ENCODE measurements at regions not wholly inside any gene's neighbourhood (a gene's known extent, or its start where the extent isn't known, plus 50 kb on each side); places are given as distances from the start of the nearest gene placed in this dataset.
A peak's percentile ranks its signal among the peaks of the same experiment; 100 is the strongest.

DNA sequence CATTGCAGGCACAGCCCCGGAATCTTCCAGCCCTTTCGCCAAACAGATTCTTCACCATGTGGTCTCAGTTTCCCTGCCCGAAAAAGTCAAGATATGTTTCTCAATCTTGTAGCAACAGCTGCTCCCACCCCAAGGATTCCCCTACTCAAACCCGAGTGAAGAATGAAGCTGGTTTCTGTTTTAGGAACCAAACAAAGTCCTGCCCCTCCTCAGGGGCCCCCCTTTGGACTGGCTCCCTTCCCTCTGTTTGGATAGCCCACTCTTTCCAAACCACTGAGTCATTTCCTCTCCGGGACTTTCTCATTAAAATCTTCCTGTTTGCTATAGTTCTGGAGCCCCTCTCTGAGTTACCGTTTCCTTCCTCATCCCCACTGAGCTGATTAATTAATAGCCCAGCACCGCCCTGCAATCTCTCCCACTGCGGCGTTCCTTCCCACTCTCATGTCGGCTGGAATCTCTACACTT lies 100.9 kb downstream of the TSEN15 start:
- H3K4me1 ChIP-seq: peaks cover 0 to 26% (median 4%) of the 10 kb centered on the region in 4 donors
- H3K27me3 ChIP-seq: no peaks in the 10 kb centered on the region
- no peaks in the 10 kb centered on the region for H3K36me3 ChIP-seq
- 24 to 28% methylated on average over 10 of the region's 10 CpGs for WGBS, 2 donors
- H3K27ac ChIP-seq: peak overlapping the region; percentile 19 to 79 (median 50)
- peak overlapping the region; percentile 23 to 46 (median 36) for H3K4me3 ChIP-seq
- TF ChIP-seq, protein P1, sequence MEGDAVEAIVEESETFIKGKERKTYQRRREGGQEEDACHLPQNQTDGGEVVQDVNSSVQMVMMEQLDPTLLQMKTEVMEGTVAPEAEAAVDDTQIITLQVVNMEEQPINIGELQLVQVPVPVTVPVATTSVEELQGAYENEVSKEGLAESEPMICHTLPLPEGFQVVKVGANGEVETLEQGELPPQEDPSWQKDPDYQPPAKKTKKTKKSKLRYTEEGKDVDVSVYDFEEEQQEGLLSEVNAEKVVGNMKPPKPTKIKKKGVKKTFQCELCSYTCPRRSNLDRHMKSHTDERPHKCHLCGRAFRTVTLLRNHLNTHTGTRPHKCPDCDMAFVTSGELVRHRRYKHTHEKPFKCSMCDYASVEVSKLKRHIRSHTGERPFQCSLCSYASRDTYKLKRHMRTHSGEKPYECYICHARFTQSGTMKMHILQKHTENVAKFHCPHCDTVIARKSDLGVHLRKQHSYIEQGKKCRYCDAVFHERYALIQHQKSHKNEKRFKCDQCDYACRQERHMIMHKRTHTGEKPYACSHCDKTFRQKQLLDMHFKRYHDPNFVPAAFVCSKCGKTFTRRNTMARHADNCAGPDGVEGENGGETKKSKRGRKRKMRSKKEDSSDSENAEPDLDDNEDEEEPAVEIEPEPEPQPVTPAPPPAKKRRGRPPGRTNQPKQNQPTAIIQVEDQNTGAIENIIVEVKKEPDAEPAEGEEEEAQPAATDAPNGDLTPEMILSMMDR (IDR thresholded peaks at IDR 0.05): no peak
- TF ChIP-seq EP300 (IDR thresholded peaks at IDR 0.05): peak in 1 of 2 donors; percentile 12
- DNase-seq (ENCODE audit: low spot score in 2 of 2): no peak
- no peaks in the 10 kb centered on the region for H3K9me3 ChIP-seq

DNA sequence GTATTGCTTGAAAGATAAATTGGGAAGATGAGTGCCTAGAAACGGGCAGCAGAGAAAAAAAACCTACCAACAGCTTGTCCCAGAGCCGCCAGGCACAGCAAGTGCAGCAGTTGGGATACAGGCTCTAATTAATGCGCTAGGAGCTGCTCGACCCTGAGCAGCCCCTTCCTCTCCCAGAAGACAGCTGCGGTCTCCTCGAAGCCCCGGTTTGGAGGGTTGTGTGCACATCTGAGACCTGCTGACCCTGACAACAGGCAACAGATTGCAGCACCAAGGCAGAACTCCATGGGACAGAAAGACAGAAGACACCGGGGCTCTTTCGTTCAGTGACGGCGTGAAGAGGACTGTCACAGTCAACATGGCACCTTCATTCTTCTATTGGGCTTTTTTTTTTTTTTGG lies 101.4 kb downstream of the TSEN15 start:
- 41 to 57% methylated on average over 11 of the region's 11 CpGs for WGBS, 2 donors
- no peak for TF ChIP-seq POLR2A (IDR thresholded peaks at IDR 0.05)
- H3K27ac ChIP-seq: peak overlapping the region; percentile 19 to 79 (median 50)
- no peaks in the 10 kb centered on the region for H3K27me3 ChIP-seq
- H3K4me3 ChIP-seq: peak overlapping the region; percentile 23 to 46 (median 36)
- DNase-seq (ENCODE audit: low spot score in 2 of 2): no peak
- H3K4me1 ChIP-seq: peaks cover 0 to 26% (median 4%) of the 10 kb centered on the region in 4 donors
- no peaks in the 10 kb centered on the region for H3K9me3 ChIP-seq
- no peaks in the 10 kb centered on the region for H3K36me3 ChIP-seq

GRCh38 chr1:184153731-184154130 lies 102.2 kb downstream of the TSEN15 start:
- no peaks in the 10 kb centered on the region for H3K27me3 ChIP-seq
- 81 to 84% methylated on average over 4 of the region's 4 CpGs for WGBS, 2 donors
- TF ChIP-seq, protein P1 (IDR thresholded peaks at IDR 0.05): no peak
- TF ChIP-seq EP300 (IDR thresholded peaks at IDR 0.05) (no peak), POLR2A (IDR thresholded peaks at IDR 0.05) (no peak)
- H3K4me1 ChIP-seq: peaks cover 0 to 26% (median 4%) of the 10 kb centered on the region in 4 donors
- H3K9me3 ChIP-seq: no peaks in the 10 kb centered on the region
- H3K27ac ChIP-seq: no peak overlapping the region
- no peaks in the 10 kb centered on the region for H3K36me3 ChIP-seq
- no peak for DNase-seq (ENCODE audit: low spot score in 2 of 2)
- H3K4me3 ChIP-seq: no peak overlapping the region

DNA sequence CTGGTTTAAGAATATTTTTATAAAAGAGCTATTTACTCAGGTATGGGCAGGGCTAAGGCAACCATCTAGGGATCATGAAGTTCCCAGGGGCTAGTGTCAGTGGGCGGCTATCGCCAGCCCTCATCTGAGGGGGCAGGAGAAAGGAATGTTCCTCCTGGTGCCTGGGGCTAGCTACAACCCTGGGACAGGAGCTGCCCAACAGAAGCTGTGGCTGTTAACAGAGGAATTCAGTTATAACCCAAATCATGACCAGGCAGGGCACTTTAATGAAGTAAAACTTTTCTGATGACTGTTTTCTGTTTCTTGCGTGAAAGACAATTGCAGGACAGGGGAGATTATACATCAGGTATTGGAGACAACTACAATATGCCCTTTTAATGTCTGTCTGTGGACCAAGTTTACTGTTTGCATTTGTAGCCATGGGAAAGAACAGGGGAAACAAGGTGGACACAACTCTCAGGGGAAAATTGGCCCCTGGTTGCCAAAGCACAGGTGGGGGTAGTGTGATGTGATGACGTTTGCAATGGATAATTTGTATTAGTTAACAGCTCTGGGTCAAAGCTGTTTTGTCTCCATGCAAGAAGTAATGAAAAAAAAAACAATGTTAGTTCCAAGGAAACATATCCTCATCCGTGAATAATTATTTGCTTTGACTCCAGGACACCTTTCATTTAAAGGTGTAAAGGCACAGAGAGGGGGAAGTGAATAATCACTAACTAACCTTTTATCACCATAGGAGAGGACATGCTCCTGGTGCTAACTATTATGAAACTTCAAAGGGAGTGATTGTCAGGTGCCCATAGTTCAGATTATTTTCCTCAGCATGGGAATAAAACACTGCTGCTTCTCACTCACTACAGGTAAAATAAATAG lies 105.2 kb downstream of the TSEN15 start:
- no peaks in the 10 kb centered on the region for H3K9me3 ChIP-seq
- TF ChIP-seq, protein P1 (IDR thresholded peaks at IDR 0.05): no peak
- TF ChIP-seq EP300 (IDR thresholded peaks at IDR 0.05) (no peak), POLR2A (IDR thresholded peaks at IDR 0.05) (no peak)
- no peak for DNase-seq (ENCODE audit: low spot score in 2 of 2)
- H3K4me3 ChIP-seq: no peak overlapping the region
- H3K36me3 ChIP-seq: no peaks in the 10 kb centered on the region
- H3K27me3 ChIP-seq: no peaks in the 10 kb centered on the region
- peaks cover 0 to 22% (median 4%) of the 10 kb centered on the region in 4 donors for H3K4me1 ChIP-seq
- no peak overlapping the region for H3K27ac ChIP-seq
- WGBS, 2 donors: 44 to 49% methylated on average over 5 of the region's 5 CpGs

DNA sequence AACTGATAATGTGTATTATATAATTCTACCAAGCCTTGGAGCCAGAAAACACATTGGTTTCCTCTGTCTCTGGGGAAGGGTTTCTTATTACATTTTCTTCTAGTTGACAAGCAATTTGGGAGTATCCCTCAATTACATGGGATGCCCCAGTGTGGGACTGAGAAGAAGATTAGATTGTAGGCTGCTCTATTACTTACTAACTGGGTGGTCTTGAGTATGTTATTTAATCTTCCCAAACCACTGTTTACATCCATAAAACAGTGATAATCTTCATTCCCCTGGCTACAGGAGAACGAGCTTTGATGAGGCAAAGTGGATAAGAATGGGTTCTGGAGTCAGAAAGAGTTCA lies 105.8 kb downstream of the TSEN15 start:
- 28 to 41% methylated on average over 1 of the region's 1 CpG for WGBS, 2 donors
- Histone ChIP-seq H3K36me3 (no peaks in the 10 kb centered on the region), H3K9me3 (no peaks in the 10 kb centered on the region), H3K27ac (no peak overlapping the region), H3K4me1 (peaks cover 0 to 19% (median 2%) of the 10 kb centered on the region in 4 donors), H3K27me3 (no peaks in the 10 kb centered on the region), H3K4me3 (no peak overlapping the region)
- DNase-seq (ENCODE audit: low spot score in 2 of 2): no peak
- TF ChIP-seq POLR2A (IDR thresholded peaks at IDR 0.05): no peak
- TF ChIP-seq, protein P1 (IDR thresholded peaks at IDR 0.05): no peak
- no peak for TF ChIP-seq EP300 (IDR thresholded peaks at IDR 0.05)

Measured in tibial nerve (tissue), 4 donors.